ENCODE measurements at regions not wholly inside any gene's neighbourhood (a gene's known extent, or its start where the extent isn't known, plus 50 kb on each side); places are given as distances from the start of the nearest gene placed in this dataset.

GRCh38 chr3:5503136-5503535 lies 315.6 kb downstream of the EDEM1 start:
- H4K20me1 ChIP-seq (replicated peaks; ENCODE audit: control insufficient read depth, extremely low read depth, insufficient read depth, low read length): no peaks in the 10 kb centered on the region
- no peaks in the 10 kb centered on the region for H3K9me1 ChIP-seq (replicated peaks; ENCODE audit: control insufficient read depth, extremely low read depth, insufficient read depth, low read length)
- H3K27ac ChIP-seq (ENCODE audit: insufficient read depth, low read depth, low read length): no peak overlapping the region
- CTCF ChIA-PET: no interaction called here
- no peak overlapping the region for H3K4me2 ChIP-seq (ENCODE audit: insufficient read depth, low read length)
- dilution Hi-C loops (cut with MboI; ENCODE audit: extremely low pct_ligation_motif_present, low sequenced_read_pairs) (no loop called here), intact Hi-C loops (cut with micrococcal nuclease) (no loop called here)
- no peak for TF ChIP-seq MAX (IDR thresholded peaks at IDR 0.05; ENCODE audit: insufficient read depth, insufficient read length)
- no peak for TF ChIP-seq JUN (IDR thresholded peaks at IDR 0.05; ENCODE audit: borderline replicate concordance, insufficient read depth, insufficient read length, low read depth)
- TF ChIP-seq GATA2 (IDR thresholded peaks at IDR 0.05; ENCODE audit: insufficient read depth, insufficient read length, low read depth, low read length): no peak
- TF ChIP-seq POLR2A (IDR thresholded peaks at IDR 0.05; ENCODE audit: low read depth, low read length): no peak
- no peak for TF ChIP-seq MYC (IDR thresholded peaks at IDR 0.05; ENCODE audit: low read depth, low read length)
- no peak for TF ChIP-seq POLR2AphosphoS5 (IDR thresholded peaks at IDR 0.05; ENCODE audit: insufficient read depth, low read depth, low read length)
- TF ChIP-seq FOS (IDR thresholded peaks at IDR 0.05; ENCODE audit: borderline replicate concordance, insufficient read depth, low read length): no peak
- TF ChIP-seq EZH2 (IDR thresholded peaks at IDR 0.05; ENCODE audit: borderline replicate concordance, low read depth, low read length, severe bottlenecking): no peak
- TF ChIP-seq CTCF (IDR thresholded peaks at IDR 0.05; ENCODE audit: extremely low read depth in 1 of 2, insufficient read depth in 1 of 2, low read depth in 1 of 2, low read length in 2 of 2): no peak
- H3K4me1 ChIP-seq (ENCODE audit: control insufficient read depth, extremely low read depth, insufficient read depth, low read length): no peaks in the 10 kb centered on the region
- DNase-seq (ENCODE audit: low read depth, low spot score) (no peak), FAIRE-seq (no peak)
- H3K36me3 ChIP-seq (ENCODE audit: control insufficient read depth in 2 of 2, extremely low read depth in 1 of 2, insufficient read depth in 2 of 2, low read length in 2 of 2): no peaks in the 10 kb centered on the region
- POLR2A ChIA-PET: no interaction called here
- no TSS peak for BruUV-seq (replicated peaks)
- H3K9ac ChIP-seq (replicated peaks; ENCODE audit: extremely low read depth, insufficient read depth, low read length): no peak overlapping the region
- no peak overlapping the region for H3K4me3 ChIP-seq (replicated peaks in 1 of 3; ENCODE audit: insufficient read depth in 1 of 3, low read depth in 1 of 3, low read length in 3 of 3)
- no peak overlapping the region for H2AFZ ChIP-seq (ENCODE audit: low read depth, low read length)
- H3K9me3 ChIP-seq (replicated peaks; ENCODE audit: control insufficient read depth, insufficient read depth, low read length): peaks cover 3% of the 10 kb centered on the region
- no peaks in the 10 kb centered on the region for H3K79me2 ChIP-seq (ENCODE audit: control insufficient read depth, insufficient read depth, low read length)
- no peaks in the 10 kb centered on the region for H3K27me3 ChIP-seq (ENCODE audit: control insufficient read depth in 2 of 2, insufficient read depth in 2 of 2, low read length in 2 of 2)

Measured in endothelial cell of umbilical vein (primary cell).